Activated B cell treated with CpG ODN at 0.5 μM for 24 hours (primary cell): ENCODE measurements at regions not wholly inside any gene's neighbourhood (a gene's known extent, or its start where the extent isn't known, plus 50 kb on each side); places are given as distances from the start of the nearest gene placed in this dataset.

Experiments used
- ATAC-seq: fragments of 200-7000 bp; cut with Tn5 transposase; one replicate; pipeline ENCODE4 v1.10.0; 2021; ENCODE audit warnings: low read depth, mild to moderate bottlenecking, moderate library complexity
- CTCF ChIA-PET: fragments of 350-600 bp; sonication (Branson Sonifier 250); formaldehyde crosslinking; loops from one replicate; lab custom pipeline; 2021; ENCODE audit warnings: antibody characterized with exemption; lab: Charles Lee
- POLR2A ChIA-PET: fragments of 350-600 bp; sonication (Branson Sonifier 250); formaldehyde crosslinking; loops from one replicate; lab custom pipeline; 2021; ENCODE audit warnings: antibody characterized with exemption; lab: Charles Lee
- DNase-seq: peaks from one replicate; pipeline ENCODE4 v3.0.0; 2022
- H3K27ac Mint-ChIP-seq: one replicate; pipeline ENCODE4 v1.8.0; 2020; ENCODE audit warnings: mixed read lengths
- H3K27me3 Mint-ChIP-seq: one replicate; pipeline ENCODE4 v1.8.0; 2021; ENCODE audit warnings: mixed read lengths
- H3K36me3 Mint-ChIP-seq: one replicate; pipeline ENCODE4 v1.8.0; 2021; ENCODE audit warnings: low read depth, mixed read lengths
- H3K4me1 Mint-ChIP-seq: one replicate; pipeline ENCODE4 v1.8.0; 2021; ENCODE audit warnings: mixed read lengths
- H3K4me3 Mint-ChIP-seq: one replicate; pipeline ENCODE4 v1.8.0; 2020; ENCODE audit warnings: mild to moderate bottlenecking, mixed read lengths
- H3K9me3 Mint-ChIP-seq: one replicate; pipeline ENCODE4 v1.8.0; 2020; ENCODE audit warnings: mixed read lengths
- CTCF ChIP-seq: fragments of 200-600 bp; IDR thresholded peaks from one replicate; pipeline ENCODE4 v1.8.0; 2022; ENCODE audit warnings: antibody characterized with exemption, mild to moderate bottlenecking
- intact Hi-C: fragments of 100-400 bp; cut with micrococcal nuclease; formaldehyde crosslinking; loops from one replicate; pipeline ENCODE4 v1.15.1; 2024

GRCh38 chr12:18849080-18849479 lies 111.2 kb downstream of the CAPZA3 start:
- no peaks in the 10 kb centered on the region for H3K4me1 Mint-ChIP-seq
- no peak for ATAC-seq
- TF ChIP-seq CTCF, result no peak
- no peak for DNase-seq
- no peaks in the 10 kb centered on the region for H3K27me3 Mint-ChIP-seq
- no peaks in the 10 kb centered on the region for H3K9me3 Mint-ChIP-seq
- no peak overlapping the region for H3K4me3 Mint-ChIP-seq
- ChIA-PET POLR2A (no interaction called here), CTCF (no interaction called here)
- intact Hi-C loops, result no loop called here
- H3K36me3 Mint-ChIP-seq, result no peaks in the 10 kb centered on the region
- no peak overlapping the region for H3K27ac Mint-ChIP-seq

- no peak overlapping the region for H3K4me3 Mint-ChIP-seq
- no peak for TF ChIP-seq CTCF
- no peaks in the 10 kb centered on the region for H3K27me3 Mint-ChIP-seq
- no peak for DNase-seq
- H3K9me3 Mint-ChIP-seq, result no peaks in the 10 kb centered on the region
- ChIA-PET CTCF (no interaction called here), POLR2A (no interaction called here)
- ATAC-seq, result no peak
- H3K4me1 Mint-ChIP-seq, result no peaks in the 10 kb centered on the region
- no peaks in the 10 kb centered on the region for H3K36me3 Mint-ChIP-seq
- intact Hi-C loops, result no loop called here
- no peak overlapping the region for H3K27ac Mint-ChIP-seq
Measured at GRCh38 chr12:18849761-18850160, 111.8 kb downstream of the CAPZA3 start.

- intact Hi-C loops, result no loop called here
- ChIA-PET POLR2A (no interaction called here), CTCF (no interaction called here)
- no peak overlapping the region for H3K4me3 Mint-ChIP-seq
- TF ChIP-seq CTCF, result no peak
- no peak for ATAC-seq
- no peaks in the 10 kb centered on the region for H3K36me3 Mint-ChIP-seq
- H3K27me3 Mint-ChIP-seq, result no peaks in the 10 kb centered on the region
- H3K27ac Mint-ChIP-seq, result no peak overlapping the region
- no peak for DNase-seq
- no peaks in the 10 kb centered on the region for H3K4me1 Mint-ChIP-seq
- H3K9me3 Mint-ChIP-seq, result no peaks in the 10 kb centered on the region
Measured at GRCh38 chr12:18850752-18851151, 112.8 kb downstream of the CAPZA3 start.

- Mint-ChIP-seq H3K4me1 (no peaks in the 10 kb centered on the region), H3K9me3 (no peaks in the 10 kb centered on the region), H3K27me3 (no peaks in the 10 kb centered on the region), H3K36me3 (no peaks in the 10 kb centered on the region), H3K4me3 (no peak overlapping the region), H3K27ac (no peak overlapping the region)
- ATAC-seq (no peak), DNase-seq (no peak)
- TF ChIP-seq CTCF, result no peak
- intact Hi-C loops, result no loop called here
- CTCF ChIA-PET, result no interaction called here
- POLR2A ChIA-PET, result no interaction called here
Measured at GRCh38 chr12:18851271-18851670, 113.4 kb downstream of the CAPZA3 start.

- H3K9me3 Mint-ChIP-seq, result no peaks in the 10 kb centered on the region
- no peaks in the 10 kb centered on the region for H3K27me3 Mint-ChIP-seq
- H3K4me3 Mint-ChIP-seq, result no peak overlapping the region
- DNase-seq (no peak), ATAC-seq (no peak)
- intact Hi-C loops, result no loop called here
- ChIA-PET CTCF (no interaction called here), POLR2A (no interaction called here)
- no peaks in the 10 kb centered on the region for H3K4me1 Mint-ChIP-seq
- no peak overlapping the region for H3K27ac Mint-ChIP-seq
- H3K36me3 Mint-ChIP-seq, result no peaks in the 10 kb centered on the region
- no peak for TF ChIP-seq CTCF
Measured at GRCh38 chr12:18853570-18854366, 115.8 kb downstream of the CAPZA3 start.
